ENCODE measurements at regions not wholly inside any gene's neighbourhood (a gene's known extent, or its start where the extent isn't known, plus 50 kb on each side); places are given as distances from the start of the nearest gene placed in this dataset.
"Not testable (repeated sequence)": the region's sequence is repeated elsewhere in the genome, so short reads cannot be mapped to it uniquely, and the experiment has no call there.

DNA sequence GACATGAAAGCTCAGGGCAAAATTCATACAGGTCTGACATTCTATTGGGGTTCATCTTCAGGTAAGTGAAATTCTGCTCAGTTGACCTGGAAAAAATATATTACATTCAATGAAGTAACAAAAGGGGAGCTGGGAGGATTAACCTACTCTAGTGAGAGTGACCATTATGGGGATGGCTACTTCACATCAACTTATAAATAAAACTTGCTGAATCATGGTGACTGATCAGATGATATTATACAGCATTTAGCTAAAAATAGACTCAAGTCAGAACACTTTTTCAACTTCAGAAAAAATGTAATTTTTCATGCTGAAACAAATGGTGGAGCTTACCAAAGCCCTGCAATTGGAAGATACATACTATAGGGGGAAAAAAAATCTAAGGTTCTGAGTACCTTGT lies 800.2 kb downstream of the FSCB start:
- H3K9ac ChIP-seq (ENCODE audit: low read depth, low read length) = no peak overlapping the region
- no peak overlapping the region for H3K4me3 ChIP-seq (ENCODE audit: low read depth, low read length)
- no peaks in the 10 kb centered on the region for H3K9me3 ChIP-seq (ENCODE audit: control insufficient read depth, insufficient read depth, low read length)
- H3K27me3 ChIP-seq (ENCODE audit: control insufficient read depth, insufficient read depth, low read length) = no peaks in the 10 kb centered on the region
- H3K36me3 ChIP-seq (ENCODE audit: control insufficient read depth, insufficient read depth, low read length) = no peaks in the 10 kb centered on the region
- no peaks in the 10 kb centered on the region for H3K4me1 ChIP-seq (ENCODE audit: control insufficient read depth, insufficient read depth, low read length)
- no peak overlapping the region for H3K27ac ChIP-seq (ENCODE audit: low read depth, low read length)

DNA sequence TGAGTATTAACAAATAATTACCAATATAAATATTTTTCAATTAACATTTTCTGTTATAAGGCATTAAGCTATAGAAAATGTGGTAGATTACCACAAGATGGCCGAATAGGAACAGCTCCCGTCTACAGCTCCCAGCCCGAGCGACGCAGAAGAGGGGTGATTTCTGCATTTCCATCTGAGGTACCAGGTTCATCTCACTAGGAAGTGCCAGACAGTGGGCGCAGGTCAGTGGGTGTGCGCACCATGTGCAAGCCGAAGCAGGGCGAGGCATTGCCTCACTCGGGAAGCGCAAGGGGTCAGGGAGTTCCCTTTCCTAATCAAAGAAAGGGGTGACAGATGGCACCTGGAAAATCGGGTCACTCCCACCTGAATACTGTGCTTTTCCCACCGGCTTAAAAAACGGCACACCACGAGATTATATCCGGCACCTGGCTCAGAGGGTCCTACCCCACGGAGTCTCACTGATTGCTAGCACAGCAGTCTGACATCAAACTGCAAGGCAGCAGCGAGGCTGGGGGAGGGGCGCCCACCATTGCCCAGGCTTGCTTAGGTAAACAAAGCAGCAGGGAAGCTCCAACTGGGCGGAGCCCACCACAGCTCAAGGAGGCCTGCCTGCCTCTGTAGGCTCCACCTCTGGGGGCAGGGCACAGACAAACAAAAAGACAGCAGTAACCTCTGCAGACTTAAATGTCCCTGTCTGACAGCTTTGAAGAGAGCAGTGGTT lies 808.4 kb downstream of the FSCB start:
- H3K4me1 ChIP-seq (ENCODE audit: control insufficient read depth, insufficient read depth, low read length); H3K27me3 ChIP-seq (ENCODE audit: control insufficient read depth, insufficient read depth, low read length); H3K27ac ChIP-seq (ENCODE audit: low read depth, low read length); H3K9me3 ChIP-seq (ENCODE audit: control insufficient read depth, insufficient read depth, low read length); H3K9ac ChIP-seq (ENCODE audit: low read depth, low read length); H3K4me3 ChIP-seq (ENCODE audit: low read depth, low read length); H3K36me3 ChIP-seq (ENCODE audit: control insufficient read depth, insufficient read depth, low read length): not testable (repeated sequence)

DNA sequence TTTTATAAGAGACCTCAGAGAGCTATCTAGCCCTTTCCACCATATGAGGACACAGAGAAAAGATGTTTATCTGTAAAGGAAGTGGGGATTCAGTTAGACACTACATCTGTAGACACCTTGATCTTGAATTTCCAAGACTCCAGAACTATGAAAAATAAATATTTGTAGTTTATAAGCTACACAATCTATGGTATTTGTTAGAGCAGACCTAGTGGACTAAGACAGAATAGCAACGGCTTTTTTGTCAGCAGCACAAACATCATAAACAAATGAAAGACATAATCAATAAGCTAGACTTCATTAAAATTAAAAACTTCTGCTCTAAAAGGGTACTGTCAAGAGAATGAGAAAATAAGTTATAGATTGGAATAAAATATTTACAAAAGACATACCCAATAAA lies 810.1 kb downstream of the FSCB start:
- Histone ChIP-seq H3K27me3 (ENCODE audit: control insufficient read depth, insufficient read depth, low read length) (no peaks in the 10 kb centered on the region), H3K4me1 (ENCODE audit: control insufficient read depth, insufficient read depth, low read length) (no peaks in the 10 kb centered on the region), H3K36me3 (ENCODE audit: control insufficient read depth, insufficient read depth, low read length) (no peaks in the 10 kb centered on the region), H3K9ac (ENCODE audit: low read depth, low read length) (no peak overlapping the region), H3K4me3 (ENCODE audit: low read depth, low read length) (no peak overlapping the region), H3K9me3 (ENCODE audit: control insufficient read depth, insufficient read depth, low read length) (peaks cover 7% of the 10 kb centered on the region), H3K27ac (ENCODE audit: low read depth, low read length) (no peak overlapping the region)

DNA sequence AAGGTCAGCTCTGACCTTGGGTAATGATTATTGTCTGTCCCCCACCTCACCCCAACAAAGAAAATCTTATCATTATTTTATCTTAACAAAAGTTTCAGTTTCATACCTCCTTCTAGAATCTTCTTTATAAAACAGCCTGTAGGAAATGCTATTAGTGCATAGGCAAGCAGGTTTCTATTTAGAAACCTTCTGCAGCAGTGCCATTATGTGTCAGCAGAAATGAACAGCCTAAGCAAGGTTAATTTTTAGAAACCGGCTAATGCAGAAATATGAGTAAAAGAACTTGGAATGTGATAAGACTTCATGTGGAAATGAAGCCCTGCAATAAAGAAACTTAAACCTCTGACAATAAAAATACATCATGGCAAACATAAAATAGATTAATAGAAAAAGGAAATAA lies 814.4 kb downstream of the FSCB start:
- Histone ChIP-seq H3K36me3 (ENCODE audit: control insufficient read depth, insufficient read depth, low read length) (no peaks in the 10 kb centered on the region), H3K9me3 (ENCODE audit: control insufficient read depth, insufficient read depth, low read length) (no peaks in the 10 kb centered on the region), H3K4me1 (ENCODE audit: control insufficient read depth, insufficient read depth, low read length) (no peaks in the 10 kb centered on the region), H3K27ac (ENCODE audit: low read depth, low read length) (no peak overlapping the region), H3K9ac (ENCODE audit: low read depth, low read length) (no peak overlapping the region), H3K4me3 (ENCODE audit: low read depth, low read length) (no peak overlapping the region), H3K27me3 (ENCODE audit: control insufficient read depth, insufficient read depth, low read length) (no peaks in the 10 kb centered on the region)

DNA sequence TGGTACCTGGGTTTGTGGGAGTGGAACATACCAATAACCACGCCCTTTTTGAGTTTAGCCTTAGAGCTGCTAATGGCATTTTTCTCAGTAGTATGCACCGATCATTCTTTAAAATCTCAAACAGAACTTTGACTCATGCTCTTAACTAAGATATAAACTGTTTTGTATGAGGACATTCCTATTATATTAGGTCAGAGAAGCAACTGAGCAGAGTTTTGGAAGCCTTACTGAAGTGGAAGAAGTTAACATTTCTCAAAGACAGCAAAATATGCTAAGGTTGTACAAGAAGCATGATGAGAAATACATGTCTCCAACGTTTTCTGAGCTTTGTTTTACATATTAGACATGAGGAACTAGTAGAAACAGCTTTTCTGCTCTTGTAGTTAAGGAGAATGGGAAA lies 819.2 kb downstream of the FSCB start:
- H3K27me3 ChIP-seq (ENCODE audit: control insufficient read depth, insufficient read depth, low read length) = no peaks in the 10 kb centered on the region
- H3K27ac ChIP-seq (ENCODE audit: low read depth, low read length) = no peak overlapping the region
- no peaks in the 10 kb centered on the region for H3K4me1 ChIP-seq (ENCODE audit: control insufficient read depth, insufficient read depth, low read length)
- no peak overlapping the region for H3K9ac ChIP-seq (ENCODE audit: low read depth, low read length)
- no peaks in the 10 kb centered on the region for H3K9me3 ChIP-seq (ENCODE audit: control insufficient read depth, insufficient read depth, low read length)
- no peak overlapping the region for H3K4me3 ChIP-seq (ENCODE audit: low read depth, low read length)
- no peaks in the 10 kb centered on the region for H3K36me3 ChIP-seq (ENCODE audit: control insufficient read depth, insufficient read depth, low read length)

DNA sequence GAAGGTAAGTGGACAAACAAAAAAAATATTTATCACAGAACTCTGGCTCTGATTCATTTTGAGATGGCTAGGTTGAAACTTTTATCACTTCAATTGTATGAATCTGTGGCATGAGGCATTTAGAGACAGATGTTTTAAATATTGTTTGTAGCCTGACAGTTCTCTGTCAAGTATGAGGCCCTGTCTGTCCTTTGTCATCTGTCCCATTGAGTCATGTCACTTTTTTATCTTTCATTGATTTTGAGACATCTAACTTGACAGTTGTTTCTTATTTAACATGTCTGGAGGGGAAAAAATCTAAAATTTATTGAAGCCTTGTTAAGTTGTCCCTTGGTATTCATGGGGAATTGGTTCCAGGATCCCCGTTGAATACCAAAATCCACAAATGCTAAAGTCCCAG lies 829.5 kb downstream of the FSCB start:
- H3K4me1 ChIP-seq (ENCODE audit: control insufficient read depth, insufficient read depth, low read length) = peaks cover 3% of the 10 kb centered on the region; the same call in 1 of the 2 replicates
- no peaks in the 10 kb centered on the region for H3K9me3 ChIP-seq (ENCODE audit: control insufficient read depth, insufficient read depth, low read length)
- no peaks in the 10 kb centered on the region for H3K36me3 ChIP-seq (ENCODE audit: control insufficient read depth, insufficient read depth, low read length)
- H3K4me3 ChIP-seq (ENCODE audit: low read depth, low read length) = no peak overlapping the region
- no peak overlapping the region for H3K27ac ChIP-seq (ENCODE audit: low read depth, low read length)
- H3K27me3 ChIP-seq (ENCODE audit: control insufficient read depth, insufficient read depth, low read length) = no peaks in the 10 kb centered on the region
- H3K9ac ChIP-seq (ENCODE audit: low read depth, low read length) = no peak overlapping the region

DNA sequence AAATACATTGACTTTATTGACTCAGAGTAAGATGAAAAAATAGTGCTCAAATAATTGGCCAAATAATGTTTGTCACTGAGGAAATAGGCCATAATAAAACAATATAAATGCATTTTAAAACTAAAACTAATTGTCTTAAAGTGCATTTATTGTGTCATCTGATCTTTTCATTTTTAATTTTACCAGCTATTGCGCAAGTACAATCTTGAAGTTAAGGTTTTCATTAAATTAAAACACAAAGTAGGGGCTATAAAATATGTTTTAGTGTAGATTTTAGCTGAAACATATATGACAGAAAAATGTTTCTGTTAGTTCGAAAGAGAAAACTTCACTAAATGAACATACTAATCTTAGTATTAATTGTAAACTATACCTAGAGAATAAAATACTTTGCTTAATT lies 832.8 kb downstream of the FSCB start:
- Histone ChIP-seq H3K27me3 (ENCODE audit: control insufficient read depth, insufficient read depth, low read length) (no peaks in the 10 kb centered on the region), H3K9me3 (ENCODE audit: control insufficient read depth, insufficient read depth, low read length) (no peaks in the 10 kb centered on the region), H3K4me1 (ENCODE audit: control insufficient read depth, insufficient read depth, low read length) (peaks cover 3% of the 10 kb centered on the region; the same call in 1 of the 2 replicates)

DNA sequence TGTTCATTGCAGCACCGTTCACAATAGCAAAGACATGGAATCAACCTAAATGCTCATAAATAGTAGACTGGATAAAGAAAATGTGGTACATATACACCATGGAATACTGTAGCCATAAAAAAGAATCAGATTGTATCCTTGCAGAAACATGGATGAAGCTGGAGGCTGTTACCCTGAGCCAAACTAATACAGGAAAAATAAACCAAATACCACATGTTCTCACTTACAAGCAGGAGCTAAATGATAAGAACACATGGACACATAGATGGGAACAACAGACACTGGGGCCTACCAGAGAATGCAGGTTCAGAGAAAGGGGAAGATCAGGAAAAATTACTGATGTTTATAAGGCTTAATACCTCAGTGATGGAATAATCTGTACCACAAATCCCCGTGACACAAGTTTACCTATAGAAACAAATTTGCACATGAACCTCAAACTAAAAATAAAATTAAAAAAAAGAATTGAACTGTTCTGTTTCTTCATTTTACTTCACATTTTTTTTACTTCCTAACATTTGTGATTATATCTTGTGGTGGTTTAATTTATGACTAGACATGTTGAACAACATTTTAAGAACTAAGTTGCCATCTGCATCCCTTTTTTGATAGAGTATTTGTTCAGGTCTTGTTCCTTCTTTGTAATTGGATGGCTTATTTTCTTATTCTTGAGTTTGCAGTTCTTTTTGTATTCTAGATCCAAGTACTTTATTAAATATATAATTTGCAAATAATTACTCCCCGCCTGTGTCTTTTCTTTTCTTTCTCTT lies 835.2 kb downstream of the FSCB start:
- H3K9me3 ChIP-seq (ENCODE audit: control insufficient read depth, insufficient read depth, low read length) = no peaks in the 10 kb centered on the region
- H3K4me3 ChIP-seq (ENCODE audit: low read depth, low read length) = no peak overlapping the region
- H3K4me1 ChIP-seq (ENCODE audit: control insufficient read depth, insufficient read depth, low read length) = peaks cover 3% of the 10 kb centered on the region; the same call in 1 of the 2 replicates
- H3K9ac ChIP-seq (ENCODE audit: low read depth, low read length) = no peak overlapping the region
- no peaks in the 10 kb centered on the region for H3K27me3 ChIP-seq (ENCODE audit: control insufficient read depth, insufficient read depth, low read length)
- H3K27ac ChIP-seq (ENCODE audit: low read depth, low read length) = no peak overlapping the region
- H3K36me3 ChIP-seq (ENCODE audit: control insufficient read depth, insufficient read depth, low read length) = no peaks in the 10 kb centered on the region

More for the DNA sequence above, 832.8 kb downstream of the FSCB start:
- no peak overlapping the region for H3K4me3 ChIP-seq (ENCODE audit: low read depth, low read length)
- H3K27ac ChIP-seq (ENCODE audit: low read depth, low read length) = no peak overlapping the region
- H3K9ac ChIP-seq (ENCODE audit: low read depth, low read length) = no peak overlapping the region
- H3K36me3 ChIP-seq (ENCODE audit: control insufficient read depth, insufficient read depth, low read length) = no peaks in the 10 kb centered on the region

DNA sequence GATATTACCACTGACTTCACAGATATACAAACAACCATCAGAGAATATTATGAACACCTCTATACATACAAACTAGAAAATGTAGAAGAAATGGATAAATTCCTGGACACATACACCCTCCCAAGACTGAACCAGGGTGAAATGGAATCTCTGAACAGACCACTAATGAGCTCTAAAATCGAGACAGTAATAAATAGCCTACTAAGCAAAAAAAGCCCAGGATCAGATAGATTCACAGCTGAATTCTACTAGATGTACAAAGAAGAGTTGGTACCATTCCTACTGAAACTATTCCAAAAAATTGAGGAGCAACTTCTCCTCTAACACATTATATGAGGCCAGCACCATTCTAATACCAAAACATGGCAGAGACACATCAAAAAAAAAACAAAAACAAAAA lies 837.7 kb downstream of the FSCB start:
- Histone ChIP-seq H3K4me3 (ENCODE audit: low read depth, low read length) (no peak overlapping the region), H3K36me3 (ENCODE audit: control insufficient read depth, insufficient read depth, low read length) (no peaks in the 10 kb centered on the region), H3K9me3 (ENCODE audit: control insufficient read depth, insufficient read depth, low read length) (no peaks in the 10 kb centered on the region), H3K27me3 (ENCODE audit: control insufficient read depth, insufficient read depth, low read length) (no peaks in the 10 kb centered on the region), H3K9ac (ENCODE audit: low read depth, low read length) (no peak overlapping the region), H3K4me1 (ENCODE audit: control insufficient read depth, insufficient read depth, low read length) (peaks cover 3% of the 10 kb centered on the region; the same call in 1 of the 2 replicates), H3K27ac (ENCODE audit: low read depth, low read length) (no peak overlapping the region)

DNA sequence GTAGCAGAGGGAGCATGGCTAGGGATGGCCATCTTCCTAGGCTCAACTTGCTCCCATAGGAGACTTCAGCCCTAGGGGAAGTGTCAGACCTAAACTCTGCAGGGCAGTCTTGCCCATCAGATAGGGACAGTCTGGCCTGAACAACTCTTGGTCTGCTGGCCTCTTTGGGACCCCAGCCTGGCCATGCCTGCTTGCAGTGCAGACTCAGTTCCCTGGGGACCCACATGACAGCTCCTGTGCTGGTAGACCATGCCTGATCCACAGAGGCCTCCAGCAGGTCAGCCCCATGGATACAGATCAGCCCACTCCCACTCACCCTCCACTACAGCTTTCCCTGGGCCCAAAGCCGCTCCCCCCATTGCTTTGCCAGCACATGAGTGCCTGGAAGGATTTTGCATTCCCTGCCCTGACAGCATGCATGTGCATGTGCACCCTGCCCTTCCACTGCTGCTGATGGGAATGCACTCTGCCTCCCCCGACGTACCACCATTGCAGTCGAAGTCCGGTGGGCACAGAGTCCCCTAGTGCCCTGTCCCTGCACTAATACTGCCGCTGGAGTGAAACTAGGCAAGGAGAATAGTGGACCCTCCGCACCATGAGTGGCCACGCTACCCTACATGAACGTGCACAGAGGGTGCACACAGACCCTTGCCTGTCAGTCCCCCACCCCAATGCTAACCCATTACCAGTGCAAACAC lies 841.4 kb downstream of the FSCB start:
- H3K27ac ChIP-seq (ENCODE audit: low read depth, low read length) = no peak overlapping the region
- H3K27me3 ChIP-seq (ENCODE audit: control insufficient read depth, insufficient read depth, low read length) = no peaks in the 10 kb centered on the region
- H3K9ac ChIP-seq (ENCODE audit: low read depth, low read length) = no peak overlapping the region
- no peaks in the 10 kb centered on the region for H3K4me1 ChIP-seq (ENCODE audit: control insufficient read depth, insufficient read depth, low read length)
- no peaks in the 10 kb centered on the region for H3K36me3 ChIP-seq (ENCODE audit: control insufficient read depth, insufficient read depth, low read length)
- no peak overlapping the region for H3K4me3 ChIP-seq (ENCODE audit: low read depth, low read length)
- H3K9me3 ChIP-seq (ENCODE audit: control insufficient read depth, insufficient read depth, low read length) = no peaks in the 10 kb centered on the region

DNA sequence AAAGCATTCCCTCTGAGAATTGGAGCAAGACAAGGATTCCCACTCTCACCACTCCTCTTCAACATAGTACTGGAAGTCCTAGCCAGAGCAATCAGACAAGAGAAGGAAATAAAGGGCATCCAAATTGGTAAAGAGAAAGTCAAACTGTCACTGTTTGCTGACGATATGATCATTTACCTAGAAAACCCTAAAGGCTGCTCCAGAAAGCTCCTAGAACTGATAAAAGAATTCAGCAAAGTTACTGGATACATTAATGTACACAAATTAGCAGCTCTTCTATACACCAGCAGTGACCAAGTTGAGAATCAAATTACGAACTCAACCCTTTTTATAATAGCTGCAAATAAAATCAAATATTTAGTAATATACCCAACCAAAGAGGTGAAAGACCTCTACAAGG lies 851.9 kb downstream of the FSCB start:
- not testable (repeated sequence) for H3K4me1 ChIP-seq (ENCODE audit: control insufficient read depth, insufficient read depth, low read length); H3K9ac ChIP-seq (ENCODE audit: low read depth, low read length); H3K9me3 ChIP-seq (ENCODE audit: control insufficient read depth, insufficient read depth, low read length); H3K27me3 ChIP-seq (ENCODE audit: control insufficient read depth, insufficient read depth, low read length); H3K4me3 ChIP-seq (ENCODE audit: low read depth, low read length); H3K27ac ChIP-seq (ENCODE audit: low read depth, low read length); H3K36me3 ChIP-seq (ENCODE audit: control insufficient read depth, insufficient read depth, low read length)

Data from HUES48 (cell line).